SK-N-SH (cell line): ENCODE measurements at regions not wholly inside any gene's neighbourhood (a gene's known extent, or its start where the extent isn't known, plus 50 kb on each side); places are given as distances from the start of the nearest gene placed in this dataset.

Source experiments
- CTCF ChIA-PET: fragments of 300-600, 350-600 bp; formaldehyde crosslinking; extraction: SDS; loops from one replicate; lab custom pipeline; 2021; lab: Yijun Ruan, JAX
- POLR2A ChIA-PET: fragments of 350-600 bp; sonication (Branson Sonifier 250); formaldehyde crosslinking; extraction: SDS; loops from one replicate; lab custom pipeline; 2020; ENCODE audit warnings: antibody characterized with exemption, inconsistent platforms; lab: Yijun Ruan, JAX
- DNase-seq: peaks from one replicate; pipeline ENCODE4 v3.0.0; 2012
- H2AFZ ChIP-seq: fragments of 200-600 bp; sonication (generic); 2 replicates; pipeline ENCODE4 v1.8.1; 2016; ENCODE audit warnings: antibody characterized with exemption, mild to moderate bottlenecking, low read depth
- H3F3A ChIP-seq: fragments of 200-600 bp; sonication (generic); replicated peaks from 2 replicates; pipeline ENCODE3; 2016; ENCODE audit warnings: antibody characterized with exemption, mild to moderate bottlenecking; ENCODE audit not compliant: insufficient read depth
- H3K27ac ChIP-seq, 2 experiments: fragments of 200-500 bp in 1 of 2; fragments of 200-600 bp in 1 of 2; sonication (Bioruptor generic) in 1 of 2; sonication (generic), shearing (Covaris generic) in 1 of 2; 2 replicates each; pipeline versions ENCODE4 v1.5.1 to v1.6.1; 2014 to 2016; ENCODE audit warnings: low read depth in 2 of 2, inconsistent platforms in 1 of 2, low read length in 1 of 2, mild to moderate bottlenecking in 1 of 2, mixed read lengths in 1 of 2
- H3K27me3 ChIP-seq: fragments of 200-600 bp; sonication (generic), shearing (Covaris generic); 2 replicates; pipeline ENCODE4 v1.6.1; 2016; ENCODE audit warnings: mixed run types; ENCODE audit not compliant: insufficient read depth
- H3K36me3 ChIP-seq, 2 experiments: fragments of 200-500 bp in 1 of 2; fragments of 200-600 bp in 1 of 2; sonication (Bioruptor generic) in 1 of 2; sonication (generic) in 1 of 2; replicated peaks in 1 of 2; 2 replicates each; pipeline versions ENCODE3 to v1.5.1; 2014 to 2016; ENCODE audit warnings: low read length in 1 of 2, mild to moderate bottlenecking in 1 of 2; ENCODE audit not compliant: insufficient read depth in 2 of 2, control insufficient read depth in 1 of 2
- H3K4me1 ChIP-seq, 2 experiments: fragments of 200-500 bp in 1 of 2; fragments of 200-600 bp in 1 of 2; sonication (Bioruptor generic) in 1 of 2; sonication (generic), shearing (Covaris generic) in 1 of 2; 2 replicates each; pipeline versions ENCODE4 v1.5.1 to v1.6.1; 2014 to 2016; ENCODE audit warnings: low read depth in 1 of 2, low read length in 1 of 2, mixed run types in 1 of 2; ENCODE audit not compliant: insufficient read depth in 2 of 2, control insufficient read depth in 1 of 2
- H3K4me2 ChIP-seq: fragments of 200-600 bp; sonication (generic), shearing (Covaris generic); 2 replicates; pipeline ENCODE4 v1.6.1; 2017; ENCODE audit warnings: mixed run types
- H3K4me3 ChIP-seq, 2 experiments: fragments of 200-500 bp in 1 of 2; fragments of 200-600 bp in 1 of 2; sonication (Bioruptor generic) in 1 of 2; sonication (generic), shearing (Covaris generic) in 1 of 2; 2 replicates each; pipeline versions ENCODE4 v1.5.1 to v1.8.1; 2014 to 2016; ENCODE audit warnings: low read depth in 2 of 2, inconsistent platforms in 1 of 2, low read length in 1 of 2, mild to moderate bottlenecking in 1 of 2, mixed read lengths in 1 of 2, moderate library complexity in 1 of 2
- H3K79me2 ChIP-seq: fragments of 200-600 bp; sonication (generic); 2 replicates; pipeline ENCODE4 v1.8.1; 2017; ENCODE audit warnings: mild to moderate bottlenecking; ENCODE audit not compliant: insufficient read depth
- H3K9ac ChIP-seq: fragments of 200-600 bp; sonication (generic); 2 replicates; pipeline ENCODE4 v1.6.1; 2017; ENCODE audit warnings: mixed run types
- H3K9me2 ChIP-seq: fragments of 200-600 bp; sonication (generic); 2 replicates; pipeline ENCODE4 v1.6.1; 2017; ENCODE audit warnings: mixed run types
- H3K9me3 ChIP-seq: fragments of 200-600 bp; sonication (generic); 2 replicates; pipeline ENCODE4 v1.6.1; 2017; ENCODE audit warnings: mixed run types, mild to moderate bottlenecking, moderate library complexity
- H4K20me1 ChIP-seq: fragments of 200-600 bp; sonication (generic); 2 replicates; pipeline ENCODE4 v1.6.1; 2017; ENCODE audit warnings: mild to moderate bottlenecking, mixed run types; ENCODE audit not compliant: insufficient read depth
- CHD2 ChIP-seq: fragments of 150-350 bp; IDR thresholded peaks from 2 replicates; pipeline ENCODE4 v1.6.1; 2018; ENCODE audit warnings: low read length; ENCODE audit not compliant: partially characterized antibody
- EP300 ChIP-seq, 2 experiments: IDR thresholded peaks; 2 replicates each; pipeline versions ENCODE4 v1.4.0 to v1.6.1; 2012; ENCODE audit warnings: borderline replicate concordance in 1 of 2, low read depth in 1 of 2, low read length in 1 of 2
- EZH2phosphoT487 ChIP-seq: fragments of 200-600 bp; sonication (generic); IDR thresholded peaks from 2 replicates; pipeline ENCODE4 v1.6.1; 2017; ENCODE audit warnings: low read depth, mixed run types, mild to moderate bottlenecking, antibody characterized with exemption, moderate library complexity, borderline replicate concordance
- FOSL2 ChIP-seq: IDR thresholded peaks from 2 replicates; pipeline ENCODE4 v1.4.0; 2012; ENCODE audit warnings: low read depth, mild to moderate bottlenecking, moderate library complexity, borderline replicate concordance
- FOXJ3 ChIP-seq: sonication (generic); formaldehyde crosslinking; IDR thresholded peaks from 2 replicates; pipeline ENCODE4 v1.5.1; 2020; ENCODE audit warnings: mild to moderate bottlenecking, missing genetic modification reagents
- FOXM1 ChIP-seq: IDR thresholded peaks from 2 replicates; pipeline ENCODE4 v1.4.0; 2012; ENCODE audit warnings: low read depth, mild to moderate bottlenecking
- GABPA ChIP-seq: IDR thresholded peaks from 2 replicates; pipeline ENCODE4 v1.4.0; 2012; ENCODE audit warnings: low read depth, mild to moderate bottlenecking
- JUND ChIP-seq: IDR thresholded peaks from 2 replicates; pipeline ENCODE4 v1.4.0; 2012
- MXI1 ChIP-seq: IDR thresholded peaks from 2 replicates; pipeline ENCODE4 v1.6.1; 2012; ENCODE audit warnings: mild to moderate bottlenecking, low read depth, low read length, improper control_type of control experiment
- NFIC ChIP-seq: IDR thresholded peaks from 2 replicates; pipeline ENCODE4 v1.4.0; 2012; ENCODE audit warnings: borderline replicate concordance
- NRF1 ChIP-seq: IDR thresholded peaks from 2 replicates; pipeline ENCODE4 v1.6.1; 2012; ENCODE audit warnings: low read depth, mild to moderate bottlenecking, low read length
- POLR2AphosphoS5 ChIP-seq: IDR thresholded peaks from 2 replicates; pipeline ENCODE4 v1.6.1; 2012; ENCODE audit warnings: low read depth, low read length
- RAD21 ChIP-seq: IDR thresholded peaks from 2 replicates; pipeline ENCODE4 v1.6.1; 2012; ENCODE audit warnings: mild to moderate bottlenecking, low read length
- RCOR1 ChIP-seq: fragments of 150-350 bp; IDR thresholded peaks from 2 replicates; pipeline ENCODE4 v1.6.1; 2017; ENCODE audit warnings: antibody characterized with exemption, low read length
- RFX5 ChIP-seq: IDR thresholded peaks from 2 replicates; pipeline ENCODE4 v1.6.1; 2012; ENCODE audit warnings: mild to moderate bottlenecking, improper control_type of control experiment, low read length
- RXRA ChIP-seq: IDR thresholded peaks from 2 replicates; pipeline ENCODE4 v1.4.0; 2012; ENCODE audit warnings: low read depth, mild to moderate bottlenecking, borderline replicate concordance
- SIN3A ChIP-seq: IDR thresholded peaks from 2 replicates; pipeline ENCODE4 v1.6.1; 2012; ENCODE audit warnings: low read depth, mild to moderate bottlenecking, low read length, moderate library complexity, borderline replicate concordance
- TEAD4 ChIP-seq: IDR thresholded peaks from 2 replicates; pipeline ENCODE4 v1.4.0; 2012; ENCODE audit warnings: mild to moderate bottlenecking, borderline replicate concordance; ENCODE audit not compliant: insufficient read depth
- YY1 ChIP-seq: IDR thresholded peaks from 2 replicates; pipeline ENCODE4 v1.4.0; 2012; ENCODE audit warnings: low read depth, mild to moderate bottlenecking
- WGBS: methylation state at CpG from one replicate; pipeline ENCODE4 v1.1.6; 2017; ENCODE audit warnings: low lambda C conversion rate; 5-methylcytosine and 5-hydroxymethylcytosine counted together
- TF ChIP-seq, protein P1 (sequence below): IDR thresholded peaks from 2 replicates; pipeline ENCODE4 v1.4.0; 2012; ENCODE audit warnings: low read depth, borderline replicate concordance
- TF ChIP-seq, protein P2 (sequence below): IDR thresholded peaks from 2 replicates; pipeline ENCODE4 v1.4.0; 2012; ENCODE audit warnings: low read depth
- TF ChIP-seq, protein P3 (sequence below): IDR thresholded peaks from 2 replicates; pipeline ENCODE4; 2012
- TF ChIP-seq, protein P4 (sequence below): IDR thresholded peaks from 2 replicates; pipeline ENCODE4 v1.6.1; 2012; ENCODE audit warnings: mild to moderate bottlenecking, low read depth, low read length, moderate library complexity
- TF ChIP-seq, protein P5 (sequence below): fragments of 200-600 bp; sonication (generic); IDR thresholded peaks from 2 replicates; pipeline ENCODE4 v1.6.1; 2017; ENCODE audit warnings: antibody characterized with exemption, mild to moderate bottlenecking, moderate library complexity
- TF ChIP-seq, protein P6 (sequence below): IDR thresholded peaks from 2 replicates; pipeline ENCODE4 v1.4.0; 2012; ENCODE audit warnings: low read depth, borderline replicate concordance

DNA sequence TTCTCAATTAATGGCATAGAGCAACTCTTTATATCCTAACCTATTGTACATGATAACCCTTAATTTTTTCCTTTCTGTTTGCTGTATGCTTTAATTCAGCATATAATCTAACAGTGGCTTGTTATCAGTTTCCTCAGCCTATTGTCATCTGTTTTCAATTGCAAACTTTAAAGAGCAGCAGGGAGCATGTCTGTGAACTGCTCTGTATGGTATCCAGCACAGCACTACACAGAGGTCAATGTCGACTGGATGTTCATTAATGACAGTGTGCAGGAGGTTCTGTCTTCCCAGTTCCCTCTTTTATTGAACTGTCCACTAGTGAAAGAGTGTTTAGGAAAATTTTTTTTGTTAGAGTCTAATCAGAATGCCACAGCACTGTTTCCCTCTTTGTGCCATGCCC, 609.1 kb downstream of the SOX5 start:
- H3K9ac ChIP-seq: no peak overlapping the region
- H3K79me2 ChIP-seq: no peaks in the 10 kb centered on the region
- peak; percentile 28 for DNase-seq
- no peaks in the 10 kb centered on the region for H3K36me3 ChIP-seq
- 0% methylated on average over 1 of the region's 1 CpG for WGBS
- H3K27ac ChIP-seq: peak overlapping the region in 1 of 2 experiments; percentile 66; a peak in 2 of 4 replicates
- H3F3A ChIP-seq: no peaks in the 10 kb centered on the region
- no peak overlapping the region for H3K4me2 ChIP-seq
- H2AFZ ChIP-seq: no peak overlapping the region
- ChIA-PET POLR2A (no interaction called here), CTCF (interaction anchor here (1.2 kb wide), 1 partner anchor 9 kb away, joined by 5 read pairs; no protein-coding TSS in a partner anchor)
- no peaks in the 10 kb centered on the region for H4K20me1 ChIP-seq
- H3K9me3 ChIP-seq: no peaks in the 10 kb centered on the region
- H3K9me2 ChIP-seq: no peaks in the 10 kb centered on the region
- no peaks in the 10 kb centered on the region for H3K27me3 ChIP-seq
- peaks cover 0 to 9% of the 10 kb centered on the region in 2 experiments; a peak in 1 of 4 replicates for H3K4me1 ChIP-seq
- H3K4me3 ChIP-seq: no peak overlapping the region
- TF ChIP-seq, protein P1, sequence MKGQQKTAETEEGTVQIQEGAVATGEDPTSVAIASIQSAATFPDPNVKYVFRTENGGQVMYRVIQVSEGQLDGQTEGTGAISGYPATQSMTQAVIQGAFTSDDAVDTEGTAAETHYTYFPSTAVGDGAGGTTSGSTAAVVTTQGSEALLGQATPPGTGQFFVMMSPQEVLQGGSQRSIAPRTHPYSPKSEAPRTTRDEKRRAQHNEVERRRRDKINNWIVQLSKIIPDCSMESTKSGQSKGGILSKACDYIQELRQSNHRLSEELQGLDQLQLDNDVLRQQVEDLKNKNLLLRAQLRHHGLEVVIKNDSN: no peak
- TF ChIP-seq NRF1 (no peak), NFIC (no peak), RFX5 (no peak), EP300 (IDR thresholded peaks at IDR 0.05; ENCODE audit: borderline replicate concordance in 1 of 2, low read depth in 1 of 2, low read length in 1 of 2) (peak in 1 of 2 experiments; percentile 46; a peak in 1 of 4 replicates), EZH2phosphoT487 (no peak), JUND (no peak), FOXJ3 (CRISPR knock-in tag) (0 out of 2 replicates have a peak, but pooled peaks have one; percentile 58), FOXM1 (no peak), FOSL2 (no peak), GABPA (no peak), RXRA (no peak), RAD21 (0 out of 2 replicates have a peak, but pooled peaks have one; percentile 3), SIN3A (no peak), MXI1 (peak; percentile 42; the same call in 1 of the 2 replicates), POLR2AphosphoS5 (no peak), CHD2 (peak; percentile 22), RCOR1 (peak; percentile 74; the same call in 1 of the 2 replicates), YY1 (no peak), TEAD4 (no peak)
- TF ChIP-seq, protein P2, sequence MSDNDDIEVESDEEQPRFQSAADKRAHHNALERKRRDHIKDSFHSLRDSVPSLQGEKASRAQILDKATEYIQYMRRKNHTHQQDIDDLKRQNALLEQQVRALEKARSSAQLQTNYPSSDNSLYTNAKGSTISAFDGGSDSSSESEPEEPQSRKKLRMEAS: no peak
- TF ChIP-seq, protein P3, sequence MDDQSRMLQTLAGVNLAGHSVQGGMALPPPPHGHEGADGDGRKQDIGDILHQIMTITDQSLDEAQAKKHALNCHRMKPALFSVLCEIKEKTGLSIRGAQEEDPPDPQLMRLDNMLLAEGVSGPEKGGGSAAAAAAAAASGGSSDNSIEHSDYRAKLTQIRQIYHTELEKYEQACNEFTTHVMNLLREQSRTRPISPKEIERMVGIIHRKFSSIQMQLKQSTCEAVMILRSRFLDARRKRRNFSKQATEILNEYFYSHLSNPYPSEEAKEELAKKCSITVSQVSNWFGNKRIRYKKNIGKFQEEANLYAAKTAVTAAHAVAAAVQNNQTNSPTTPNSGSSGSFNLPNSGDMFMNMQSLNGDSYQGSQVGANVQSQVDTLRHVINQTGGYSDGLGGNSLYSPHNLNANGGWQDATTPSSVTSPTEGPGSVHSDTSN: no peak
- TF ChIP-seq, protein P4, sequence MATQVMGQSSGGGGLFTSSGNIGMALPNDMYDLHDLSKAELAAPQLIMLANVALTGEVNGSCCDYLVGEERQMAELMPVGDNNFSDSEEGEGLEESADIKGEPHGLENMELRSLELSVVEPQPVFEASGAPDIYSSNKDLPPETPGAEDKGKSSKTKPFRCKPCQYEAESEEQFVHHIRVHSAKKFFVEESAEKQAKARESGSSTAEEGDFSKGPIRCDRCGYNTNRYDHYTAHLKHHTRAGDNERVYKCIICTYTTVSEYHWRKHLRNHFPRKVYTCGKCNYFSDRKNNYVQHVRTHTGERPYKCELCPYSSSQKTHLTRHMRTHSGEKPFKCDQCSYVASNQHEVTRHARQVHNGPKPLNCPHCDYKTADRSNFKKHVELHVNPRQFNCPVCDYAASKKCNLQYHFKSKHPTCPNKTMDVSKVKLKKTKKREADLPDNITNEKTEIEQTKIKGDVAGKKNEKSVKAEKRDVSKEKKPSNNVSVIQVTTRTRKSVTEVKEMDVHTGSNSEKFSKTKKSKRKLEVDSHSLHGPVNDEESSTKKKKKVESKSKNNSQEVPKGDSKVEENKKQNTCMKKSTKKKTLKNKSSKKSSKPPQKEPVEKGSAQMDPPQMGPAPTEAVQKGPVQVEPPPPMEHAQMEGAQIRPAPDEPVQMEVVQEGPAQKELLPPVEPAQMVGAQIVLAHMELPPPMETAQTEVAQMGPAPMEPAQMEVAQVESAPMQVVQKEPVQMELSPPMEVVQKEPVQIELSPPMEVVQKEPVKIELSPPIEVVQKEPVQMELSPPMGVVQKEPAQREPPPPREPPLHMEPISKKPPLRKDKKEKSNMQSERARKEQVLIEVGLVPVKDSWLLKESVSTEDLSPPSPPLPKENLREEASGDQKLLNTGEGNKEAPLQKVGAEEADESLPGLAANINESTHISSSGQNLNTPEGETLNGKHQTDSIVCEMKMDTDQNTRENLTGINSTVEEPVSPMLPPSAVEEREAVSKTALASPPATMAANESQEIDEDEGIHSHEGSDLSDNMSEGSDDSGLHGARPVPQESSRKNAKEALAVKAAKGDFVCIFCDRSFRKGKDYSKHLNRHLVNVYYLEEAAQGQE: no peak
- TF ChIP-seq, protein P5, sequence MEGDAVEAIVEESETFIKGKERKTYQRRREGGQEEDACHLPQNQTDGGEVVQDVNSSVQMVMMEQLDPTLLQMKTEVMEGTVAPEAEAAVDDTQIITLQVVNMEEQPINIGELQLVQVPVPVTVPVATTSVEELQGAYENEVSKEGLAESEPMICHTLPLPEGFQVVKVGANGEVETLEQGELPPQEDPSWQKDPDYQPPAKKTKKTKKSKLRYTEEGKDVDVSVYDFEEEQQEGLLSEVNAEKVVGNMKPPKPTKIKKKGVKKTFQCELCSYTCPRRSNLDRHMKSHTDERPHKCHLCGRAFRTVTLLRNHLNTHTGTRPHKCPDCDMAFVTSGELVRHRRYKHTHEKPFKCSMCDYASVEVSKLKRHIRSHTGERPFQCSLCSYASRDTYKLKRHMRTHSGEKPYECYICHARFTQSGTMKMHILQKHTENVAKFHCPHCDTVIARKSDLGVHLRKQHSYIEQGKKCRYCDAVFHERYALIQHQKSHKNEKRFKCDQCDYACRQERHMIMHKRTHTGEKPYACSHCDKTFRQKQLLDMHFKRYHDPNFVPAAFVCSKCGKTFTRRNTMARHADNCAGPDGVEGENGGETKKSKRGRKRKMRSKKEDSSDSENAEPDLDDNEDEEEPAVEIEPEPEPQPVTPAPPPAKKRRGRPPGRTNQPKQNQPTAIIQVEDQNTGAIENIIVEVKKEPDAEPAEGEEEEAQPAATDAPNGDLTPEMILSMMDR: no peak
- TF ChIP-seq, protein P6, sequence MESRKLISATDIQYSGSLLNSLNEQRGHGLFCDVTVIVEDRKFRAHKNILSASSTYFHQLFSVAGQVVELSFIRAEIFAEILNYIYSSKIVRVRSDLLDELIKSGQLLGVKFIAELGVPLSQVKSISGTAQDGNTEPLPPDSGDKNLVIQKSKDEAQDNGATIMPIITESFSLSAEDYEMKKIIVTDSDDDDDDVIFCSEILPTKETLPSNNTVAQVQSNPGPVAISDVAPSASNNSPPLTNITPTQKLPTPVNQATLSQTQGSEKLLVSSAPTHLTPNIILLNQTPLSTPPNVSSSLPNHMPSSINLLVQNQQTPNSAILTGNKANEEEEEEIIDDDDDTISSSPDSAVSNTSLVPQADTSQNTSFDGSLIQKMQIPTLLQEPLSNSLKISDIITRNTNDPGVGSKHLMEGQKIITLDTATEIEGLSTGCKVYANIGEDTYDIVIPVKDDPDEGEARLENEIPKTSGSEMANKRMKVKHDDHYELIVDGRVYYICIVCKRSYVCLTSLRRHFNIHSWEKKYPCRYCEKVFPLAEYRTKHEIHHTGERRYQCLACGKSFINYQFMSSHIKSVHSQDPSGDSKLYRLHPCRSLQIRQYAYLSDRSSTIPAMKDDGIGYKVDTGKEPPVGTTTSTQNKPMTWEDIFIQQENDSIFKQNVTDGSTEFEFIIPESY: no peak
